HG03571 (cell line): ENCODE measurements at regions not wholly inside any gene's neighbourhood (a gene's known extent, or its start where the extent isn't known, plus 50 kb on each side); places are given as distances from the start of the nearest gene placed in this dataset.
A peak's percentile ranks its signal among the peaks of the same experiment; 100 is the strongest.
"Not testable (repeated sequence)": the region's sequence is repeated elsewhere in the genome, so short reads cannot be mapped to it uniquely, and the experiment has no call there.

Source experiments
- ATAC-seq: cut with Tn5 transposase; IDR thresholded peaks from one replicate; pipeline ENCODE4 v1.9.1; 2021; ENCODE audit not compliant: unreplicated experiment

- ATAC-seq: no peak
Measured at GRCh38 chr1:208977012-208977411, 606.5 kb upstream of the CAMK1G start.

GRCh38 chr1:208977638-208978256, 605.8 kb upstream of the CAMK1G start:
- no peak for ATAC-seq

- no peak for ATAC-seq
Measured at GRCh38 chr1:208979776-208980175, 603.7 kb upstream of the CAMK1G start.

GRCh38 chr1:208980605-208981004, 602.9 kb upstream of the CAMK1G start:
- no peak for ATAC-seq

GRCh38 chr1:208985231-208985630, 598.3 kb upstream of the CAMK1G start:
- no peak for ATAC-seq

GRCh38 chr1:208988811-208989222, 594.7 kb upstream of the CAMK1G start:
- ATAC-seq: peak; percentile 99

GRCh38 chr1:208990456-208990855, 593.1 kb upstream of the CAMK1G start:
- no peak for ATAC-seq

- ATAC-seq: not testable (repeated sequence)
Measured at GRCh38 chr1:208997053-208997452, 586.5 kb upstream of the CAMK1G start.

- ATAC-seq: no peak
Measured at GRCh38 chr1:208997726-208998312, 585.7 kb upstream of the CAMK1G start.

GRCh38 chr1:209008586-209008985, 574.9 kb upstream of the CAMK1G start:
- no peak for ATAC-seq

GRCh38 chr1:209010475-209011230, 572.9 kb upstream of the CAMK1G start:
- no peak for ATAC-seq

GRCh38 chr1:209012443-209013196, 570.9 kb upstream of the CAMK1G start:
- ATAC-seq: no peak

- no peak for ATAC-seq
Measured at GRCh38 chr1:209015092-209015491, 568.4 kb upstream of the CAMK1G start.

GRCh38 chr1:209021622-209022021, 561.9 kb upstream of the CAMK1G start:
- no peak for ATAC-seq

- no peak for ATAC-seq
Measured at GRCh38 chr1:209023790-209024189, 559.7 kb upstream of the CAMK1G start.

- ATAC-seq: no peak
Measured at GRCh38 chr1:209029737-209030136, 553.8 kb upstream of the CAMK1G start.

- no peak for ATAC-seq
Measured at GRCh38 chr1:209030454-209031167, 552.9 kb upstream of the CAMK1G start.

- ATAC-seq: no peak
Measured at GRCh38 chr1:209037064-209037463, 546.5 kb upstream of the CAMK1G start.

GRCh38 chr1:209038316-209038715, 545.2 kb upstream of the CAMK1G start:
- no peak for ATAC-seq

GRCh38 chr1:209038735-209039134, 544.8 kb upstream of the CAMK1G start:
- ATAC-seq: no peak

- ATAC-seq: no peak
Measured at GRCh38 chr1:209040351-209040750, 543.2 kb upstream of the CAMK1G start.
